ENCODE measurements at regions not wholly inside any gene's neighbourhood (a gene's known extent, or its start where the extent isn't known, plus 50 kb on each side); places are given as distances from the start of the nearest gene placed in this dataset.

DNA sequence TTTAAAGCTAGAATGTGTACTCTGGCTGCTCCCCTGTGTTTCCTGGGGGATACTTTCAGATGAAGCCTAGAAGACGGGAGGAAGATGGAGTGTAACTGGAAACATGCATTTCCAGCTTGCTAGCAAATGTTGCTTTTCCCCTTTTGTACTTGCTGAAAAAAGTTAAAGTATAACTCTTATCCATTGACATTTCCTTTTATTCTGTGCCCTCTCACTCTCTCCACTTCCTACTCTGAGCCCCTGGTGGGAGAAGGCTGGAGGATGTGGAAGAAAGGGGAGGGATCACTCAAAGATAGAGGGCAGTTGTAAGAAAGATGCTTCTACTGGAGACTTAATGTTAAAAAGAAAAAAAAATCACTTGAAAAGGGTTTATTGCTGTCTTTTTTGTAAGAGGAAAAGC lies 396.5 kb downstream of the DTHD1 start:
- Histone ChIP-seq H3K36me3 (ENCODE audit: control insufficient read depth, low read length) (no peaks in the 10 kb centered on the region), H3K27ac (ENCODE audit: low read depth, low read length) (no peak overlapping the region), H4K20me1 (ENCODE audit: control insufficient read depth, insufficient read depth, low read depth, low read length) (no peaks in the 10 kb centered on the region), H3K27me3 (ENCODE audit: control insufficient read depth, low read length) (no peaks in the 10 kb centered on the region), H3K4me2 (ENCODE audit: low read length) (no peak overlapping the region), H3K79me2 (ENCODE audit: control insufficient read depth, low read length) (no peaks in the 10 kb centered on the region), H3K9me3 (ENCODE audit: control insufficient read depth, insufficient read depth, low read length) (no peaks in the 10 kb centered on the region), H3F3A (ENCODE audit: control insufficient read depth, insufficient read depth) (no peaks in the 10 kb centered on the region), H3K4me3 (ENCODE audit: low read length) (no peak overlapping the region), H3K9me2 (replicated peaks; ENCODE audit: control insufficient read depth, low read length) (no peaks in the 10 kb centered on the region), H3K4me1 (ENCODE audit: control insufficient read depth, low read length) (no peaks in the 10 kb centered on the region)
- TF ChIP-seq, protein P1, sequence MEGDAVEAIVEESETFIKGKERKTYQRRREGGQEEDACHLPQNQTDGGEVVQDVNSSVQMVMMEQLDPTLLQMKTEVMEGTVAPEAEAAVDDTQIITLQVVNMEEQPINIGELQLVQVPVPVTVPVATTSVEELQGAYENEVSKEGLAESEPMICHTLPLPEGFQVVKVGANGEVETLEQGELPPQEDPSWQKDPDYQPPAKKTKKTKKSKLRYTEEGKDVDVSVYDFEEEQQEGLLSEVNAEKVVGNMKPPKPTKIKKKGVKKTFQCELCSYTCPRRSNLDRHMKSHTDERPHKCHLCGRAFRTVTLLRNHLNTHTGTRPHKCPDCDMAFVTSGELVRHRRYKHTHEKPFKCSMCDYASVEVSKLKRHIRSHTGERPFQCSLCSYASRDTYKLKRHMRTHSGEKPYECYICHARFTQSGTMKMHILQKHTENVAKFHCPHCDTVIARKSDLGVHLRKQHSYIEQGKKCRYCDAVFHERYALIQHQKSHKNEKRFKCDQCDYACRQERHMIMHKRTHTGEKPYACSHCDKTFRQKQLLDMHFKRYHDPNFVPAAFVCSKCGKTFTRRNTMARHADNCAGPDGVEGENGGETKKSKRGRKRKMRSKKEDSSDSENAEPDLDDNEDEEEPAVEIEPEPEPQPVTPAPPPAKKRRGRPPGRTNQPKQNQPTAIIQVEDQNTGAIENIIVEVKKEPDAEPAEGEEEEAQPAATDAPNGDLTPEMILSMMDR (IDR thresholded peaks at IDR 0.05; ENCODE audit: low read depth, low read length, poor library complexity, severe bottlenecking) = no peak
- TF ChIP-seq EZH2phosphoT487 (IDR thresholded peaks at IDR 0.05; ENCODE audit: borderline replicate concordance, low read length) = no peak

GRCh38 chr4:36687681-36688080 lies 406.3 kb downstream of the DTHD1 start:
- Histone ChIP-seq H3K4me2 (ENCODE audit: low read length) (no peak overlapping the region), H3K36me3 (ENCODE audit: control insufficient read depth, low read length) (no peaks in the 10 kb centered on the region), H3K4me3 (ENCODE audit: low read length) (no peak overlapping the region), H3F3A (ENCODE audit: control insufficient read depth, insufficient read depth) (no peaks in the 10 kb centered on the region), H3K27me3 (ENCODE audit: control insufficient read depth, low read length) (no peaks in the 10 kb centered on the region), H3K9me3 (ENCODE audit: control insufficient read depth, insufficient read depth, low read length) (no peaks in the 10 kb centered on the region), H3K9me2 (replicated peaks; ENCODE audit: control insufficient read depth, low read length) (no peaks in the 10 kb centered on the region), H3K27ac (ENCODE audit: low read depth, low read length) (no peak overlapping the region), H3K79me2 (ENCODE audit: control insufficient read depth, low read length) (no peaks in the 10 kb centered on the region), H3K4me1 (ENCODE audit: control insufficient read depth, low read length) (no peaks in the 10 kb centered on the region), H4K20me1 (ENCODE audit: control insufficient read depth, insufficient read depth, low read depth, low read length) (no peaks in the 10 kb centered on the region)
- TF ChIP-seq, protein P1 (IDR thresholded peaks at IDR 0.05; ENCODE audit: low read depth, low read length, poor library complexity, severe bottlenecking) = no peak
- no peak for TF ChIP-seq EZH2phosphoT487 (IDR thresholded peaks at IDR 0.05; ENCODE audit: borderline replicate concordance, low read length)

DNA sequence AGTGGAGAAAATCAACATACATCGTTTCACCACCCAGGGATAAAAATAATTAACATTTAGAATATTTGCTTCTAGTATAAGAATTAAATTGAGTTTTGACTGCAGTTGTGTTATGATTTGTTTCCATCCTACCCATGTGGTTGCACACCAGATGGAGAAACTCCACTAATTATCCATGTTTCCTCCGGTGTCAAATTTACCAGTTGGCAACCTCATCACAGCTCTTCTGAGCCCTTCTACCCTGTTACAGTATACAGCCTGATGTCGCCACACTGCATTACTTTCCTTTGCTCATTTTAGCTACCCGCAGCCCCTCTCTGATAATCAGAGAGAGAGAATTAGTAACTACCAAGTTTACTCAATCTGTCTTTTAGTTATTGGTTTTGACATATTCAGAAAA lies 411.2 kb downstream of the DTHD1 start:
- no peak overlapping the region for H3K27ac ChIP-seq (ENCODE audit: low read depth, low read length)
- H3K4me3 ChIP-seq (ENCODE audit: low read length) = no peak overlapping the region
- H3K4me1 ChIP-seq (ENCODE audit: control insufficient read depth, low read length) = no peaks in the 10 kb centered on the region
- no peaks in the 10 kb centered on the region for H3F3A ChIP-seq (ENCODE audit: control insufficient read depth, insufficient read depth)
- no peaks in the 10 kb centered on the region for H3K27me3 ChIP-seq (ENCODE audit: control insufficient read depth, low read length)
- TF ChIP-seq, protein P1 (IDR thresholded peaks at IDR 0.05; ENCODE audit: low read depth, low read length, poor library complexity, severe bottlenecking) = no peak
- TF ChIP-seq EZH2phosphoT487 (IDR thresholded peaks at IDR 0.05; ENCODE audit: borderline replicate concordance, low read length) = no peak
- no peaks in the 10 kb centered on the region for H3K9me3 ChIP-seq (ENCODE audit: control insufficient read depth, insufficient read depth, low read length)
- no peaks in the 10 kb centered on the region for H4K20me1 ChIP-seq (ENCODE audit: control insufficient read depth, insufficient read depth, low read depth, low read length)
- H3K9me2 ChIP-seq (replicated peaks; ENCODE audit: control insufficient read depth, low read length) = no peaks in the 10 kb centered on the region
- no peak overlapping the region for H3K4me2 ChIP-seq (ENCODE audit: low read length)
- no peaks in the 10 kb centered on the region for H3K36me3 ChIP-seq (ENCODE audit: control insufficient read depth, low read length)
- H3K79me2 ChIP-seq (ENCODE audit: control insufficient read depth, low read length) = no peaks in the 10 kb centered on the region

DNA sequence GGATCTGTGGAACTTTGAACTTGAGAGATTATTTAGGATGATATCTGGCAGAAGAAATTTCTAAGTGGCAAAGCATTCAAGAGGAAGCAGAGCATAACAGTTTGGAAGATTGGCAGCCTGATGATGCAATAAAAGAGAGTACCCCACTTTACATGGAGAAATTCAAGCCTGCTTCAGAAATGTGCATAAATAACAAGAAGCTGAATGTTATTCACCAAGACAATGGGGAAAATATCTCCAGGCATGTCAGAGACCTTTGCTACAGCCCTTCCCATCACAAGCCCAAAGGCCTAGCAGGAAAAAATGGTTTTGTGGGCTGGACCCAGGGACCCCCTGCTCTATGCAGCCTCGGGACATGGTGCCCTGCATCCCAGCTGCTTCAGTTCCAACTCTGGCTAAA lies 420.8 kb downstream of the DTHD1 start:
- H3K79me2 ChIP-seq (ENCODE audit: control insufficient read depth, low read length) = no peaks in the 10 kb centered on the region
- H3K4me3 ChIP-seq (ENCODE audit: low read length) = no peak overlapping the region
- H3K27ac ChIP-seq (ENCODE audit: low read depth, low read length) = no peak overlapping the region
- no peaks in the 10 kb centered on the region for H3K9me3 ChIP-seq (ENCODE audit: control insufficient read depth, insufficient read depth, low read length)
- H3F3A ChIP-seq (ENCODE audit: control insufficient read depth, insufficient read depth) = no peaks in the 10 kb centered on the region
- H4K20me1 ChIP-seq (ENCODE audit: control insufficient read depth, insufficient read depth, low read depth, low read length) = no peaks in the 10 kb centered on the region
- no peaks in the 10 kb centered on the region for H3K36me3 ChIP-seq (ENCODE audit: control insufficient read depth, low read length)
- TF ChIP-seq, protein P1 (IDR thresholded peaks at IDR 0.05; ENCODE audit: low read depth, low read length, poor library complexity, severe bottlenecking) = no peak
- no peak for TF ChIP-seq EZH2phosphoT487 (IDR thresholded peaks at IDR 0.05; ENCODE audit: borderline replicate concordance, low read length)
- H3K4me1 ChIP-seq (ENCODE audit: control insufficient read depth, low read length) = no peaks in the 10 kb centered on the region
- no peak overlapping the region for H3K4me2 ChIP-seq (ENCODE audit: low read length)
- no peaks in the 10 kb centered on the region for H3K9me2 ChIP-seq (replicated peaks; ENCODE audit: control insufficient read depth, low read length)
- no peaks in the 10 kb centered on the region for H3K27me3 ChIP-seq (ENCODE audit: control insufficient read depth, low read length)
